ENCODE measurements at regions not wholly inside any gene's neighbourhood (a gene's known extent, or its start where the extent isn't known, plus 50 kb on each side); places are given as distances from the start of the nearest gene placed in this dataset.

- H3K4me1 Mint-ChIP-seq, result peaks cover 49% of the 10 kb centered on the region
- ChIA-PET POLR2A (no interaction called here), CTCF (no interaction called here)
- H3K36me3 Mint-ChIP-seq, result peaks cover 19% of the 10 kb centered on the region; the same call in 1 of the 2 replicates
- peaks cover 19% of the 10 kb centered on the region for H3K9me3 Mint-ChIP-seq
- no peak overlapping the region for H3K27ac Mint-ChIP-seq
- no peak for ATAC-seq
- H3K27me3 Mint-ChIP-seq (ENCODE audit: low read depth), result peaks cover 4% of the 10 kb centered on the region; the same call in 1 of the 2 replicates
- no peak for DNase-seq (ENCODE audit: low spot score)
- no peak overlapping the region for H3K4me3 Mint-ChIP-seq
- TF ChIP-seq KAT7 (CRISPR knock-in tag; IDR thresholded peaks at IDR 0.05; ENCODE audit: borderline replicate concordance), result no peak
- TF ChIP-seq ZNF425 (CRISPR knock-in tag; conservative IDR thresholded peaks at IDR 0.05), result no peak
- no peak for TF ChIP-seq FOXK1 (CRISPR knock-in tag; IDR thresholded peaks at IDR 0.05)
- no peak for TF ChIP-seq NR2C2 (CRISPR knock-in tag; IDR thresholded peaks at IDR 0.05)
- TF ChIP-seq GRHL2 (CRISPR knock-in tag; IDR thresholded peaks at IDR 0.05; ENCODE audit: insufficient replicate concordance, severe bottlenecking), result no peak
- no peak for TF ChIP-seq NFE2L1 (CRISPR knock-in tag; IDR thresholded peaks at IDR 0.05)
- TF ChIP-seq ELF4 (CRISPR knock-in tag; IDR thresholded peaks at IDR 0.05; ENCODE audit: low read depth), result no peak
- no peak for TF ChIP-seq NR3C1 (CRISPR knock-in tag; conservative IDR thresholded peaks at IDR 0.05; ENCODE audit: low read depth)
- no peak for TF ChIP-seq ZNF532 (CRISPR knock-in tag; IDR thresholded peaks at IDR 0.05; ENCODE audit: borderline replicate concordance)
- TF ChIP-seq ZNF317 (CRISPR knock-in tag; IDR thresholded peaks at IDR 0.05; ENCODE audit: borderline replicate concordance, low read depth), result no peak
Measured at GRCh38 chr6:170040906-170041305, 250.0 kb downstream of the DLL1 start.

GRCh38 chr6:170040115-170040500 lies 250.8 kb downstream of the DLL1 start:
- Mint-ChIP-seq H3K4me3 (no peak overlapping the region), H3K4me1 (peaks cover 57% of the 10 kb centered on the region), H3K27ac (no peak overlapping the region), H3K36me3 (peaks cover 19% of the 10 kb centered on the region; the same call in 1 of the 2 replicates), H3K9me3 (peaks cover 19% of the 10 kb centered on the region), H3K27me3 (ENCODE audit: low read depth) (peaks cover 4% of the 10 kb centered on the region; the same call in 1 of the 2 replicates)
- DNase-seq (ENCODE audit: low spot score) (no peak), ATAC-seq (no peak)
- no peak for TF ChIP-seq GRHL2 (CRISPR knock-in tag; IDR thresholded peaks at IDR 0.05; ENCODE audit: insufficient replicate concordance, severe bottlenecking)
- TF ChIP-seq TCF7 (CRISPR knock-in tag; IDR thresholded peaks at IDR 0.05; ENCODE audit: low read depth), result no peak
- TF ChIP-seq TEAD1 (CRISPR knock-in tag; IDR thresholded peaks at IDR 0.05), result no peak
- no peak for TF ChIP-seq SOX15 (CRISPR knock-in tag; IDR thresholded peaks at IDR 0.05)
- no peak for TF ChIP-seq ZMAT4 (CRISPR knock-in tag; IDR thresholded peaks at IDR 0.05)
- no peak for TF ChIP-seq CTCF (IDR thresholded peaks at IDR 0.05)
- TF ChIP-seq ARID4B (CRISPR knock-in tag; IDR thresholded peaks at IDR 0.05; ENCODE audit: borderline replicate concordance), result no peak
- no peak for TF ChIP-seq E2F4 (CRISPR knock-in tag; IDR thresholded peaks at IDR 0.05; ENCODE audit: borderline replicate concordance, low read depth)
- ChIA-PET CTCF (no interaction called here), POLR2A (no interaction called here)

Measured in WTC11 (cell line).